ENCODE measurements at regions not wholly inside any gene's neighbourhood (a gene's known extent, or its start where the extent isn't known, plus 50 kb on each side); places are given as distances from the start of the nearest gene placed in this dataset.

- no peak for DNase-seq
Measured at GRCh38 chr6:11290027-11290426, 57.6 kb upstream of the NEDD9 start.

DNA sequence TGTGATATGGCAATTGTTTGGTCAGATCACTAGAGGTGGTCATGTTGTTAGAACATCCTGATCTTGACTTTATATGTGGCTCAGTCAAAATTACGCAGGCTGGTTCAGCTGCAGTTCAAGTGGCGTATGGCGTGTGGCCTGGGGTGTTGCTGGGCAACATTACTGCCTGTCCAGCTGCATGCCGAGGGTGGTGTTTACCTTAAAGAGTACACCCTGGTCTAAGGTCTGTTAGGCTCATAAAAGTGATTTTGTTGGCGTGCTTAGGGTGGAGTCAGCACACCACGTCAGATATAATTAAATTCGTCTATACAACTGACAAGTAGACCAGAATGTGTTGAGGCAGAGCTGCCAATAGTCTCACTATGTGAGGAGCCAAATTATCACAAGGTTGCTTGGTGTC, 55.6 kb upstream of the NEDD9 start:
- DNase-seq: no peak

DNA sequence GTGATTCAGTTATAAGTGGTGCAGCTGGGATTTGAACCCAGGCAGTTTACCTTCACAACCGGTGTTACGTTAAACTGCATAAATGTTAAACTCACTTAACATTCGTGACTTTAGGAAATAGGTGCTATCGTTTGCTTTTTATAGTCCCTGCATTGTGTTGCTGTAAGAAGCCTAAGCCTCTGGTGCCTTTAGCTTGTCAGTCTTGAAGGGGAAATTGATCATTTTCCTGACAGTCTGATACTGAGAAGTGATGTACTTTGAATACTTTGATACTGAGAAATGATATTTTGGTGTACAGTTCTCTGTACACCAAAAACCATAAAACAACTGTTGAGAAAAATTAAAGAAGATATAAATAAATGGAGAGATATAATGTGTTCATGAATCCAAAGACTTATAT, 52.5 kb upstream of the NEDD9 start:
- no peak for DNase-seq

DNA sequence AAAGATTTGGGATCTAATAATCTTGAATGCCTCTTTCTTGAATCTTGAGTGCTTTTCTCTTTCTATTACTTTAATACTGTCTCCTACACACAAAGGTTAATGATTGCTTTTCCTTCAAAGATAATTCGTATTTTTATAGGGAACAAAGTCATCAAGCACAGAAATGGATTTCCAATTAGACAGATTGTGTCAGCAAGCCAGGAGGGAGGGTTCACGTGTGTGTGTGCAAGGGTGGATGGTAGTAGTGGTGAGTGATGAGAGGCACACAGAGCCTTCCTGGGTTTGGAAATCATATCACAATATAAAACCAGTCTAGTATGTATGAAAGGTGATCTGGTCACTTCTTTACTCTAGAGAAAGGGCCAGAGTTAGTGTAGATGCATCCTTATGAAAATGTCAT, 51.2 kb upstream of the NEDD9 start:
- no peak for DNase-seq

DNA sequence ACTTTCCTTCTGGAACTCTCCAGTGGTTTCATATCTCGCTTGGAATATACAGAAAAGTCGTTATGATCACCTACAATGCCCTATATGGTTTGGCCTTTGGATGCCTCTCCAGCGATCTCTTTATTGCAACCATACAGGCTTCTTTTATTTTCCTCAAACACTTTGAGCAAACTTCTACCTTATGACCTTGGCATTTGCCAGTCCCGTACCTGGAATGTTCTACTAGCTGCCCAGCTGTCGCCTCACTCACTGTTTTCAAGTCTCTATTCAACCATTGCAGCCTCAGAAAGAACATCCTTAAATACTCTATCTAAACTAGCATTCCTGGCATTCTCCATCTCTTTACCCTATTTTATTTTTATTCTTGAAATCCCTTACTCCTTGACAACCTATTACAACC, 50.4 kb upstream of the NEDD9 start:
- no peak for DNase-seq
